ENCODE measurements at regions not wholly inside any gene's neighbourhood (a gene's known extent, or its start where the extent isn't known, plus 50 kb on each side); places are given as distances from the start of the nearest gene placed in this dataset.
"Not testable (repeated sequence)": the region's sequence is repeated elsewhere in the genome, so short reads cannot be mapped to it uniquely, and the experiment has no call there.

DNA sequence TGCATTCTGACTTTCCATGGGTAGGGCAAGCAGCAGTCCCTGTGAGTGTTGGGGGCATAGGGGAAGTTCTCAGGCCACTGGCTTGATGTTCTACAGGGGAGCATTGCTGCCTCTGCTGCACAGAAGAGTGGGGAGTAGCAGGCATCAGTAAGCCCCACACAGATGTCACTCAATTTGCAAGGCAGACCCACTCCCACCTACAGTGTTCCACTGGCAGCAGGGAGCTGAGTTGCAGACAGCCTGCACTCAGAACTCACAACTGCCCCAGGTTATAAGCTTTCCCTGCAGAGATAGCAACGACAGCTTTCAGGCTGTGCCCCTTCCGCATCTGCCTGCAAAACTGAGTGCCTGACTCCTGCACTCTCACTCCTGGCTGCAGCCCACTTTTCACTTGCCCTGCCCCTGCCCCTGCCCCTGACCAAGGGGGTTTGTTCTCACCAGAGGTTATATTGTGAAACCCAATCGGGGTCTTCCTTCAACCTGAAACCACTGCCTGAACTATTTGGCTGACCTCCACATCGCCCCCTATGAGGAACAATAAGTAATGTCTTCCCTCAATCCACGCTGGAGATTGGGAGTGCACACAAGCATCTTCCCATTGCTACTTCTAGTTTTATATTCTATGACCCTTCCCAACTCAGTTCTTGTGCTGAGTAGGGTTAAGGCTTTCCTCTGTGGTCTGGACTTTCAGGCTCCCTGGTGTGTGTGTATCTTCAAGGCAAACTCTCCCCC, 227.4 kb upstream of the CXorf51B start:
- Mint-ChIP-seq H3K27ac (no peak overlapping the region), H3K4me3 (no peak overlapping the region), H3K36me3 (no peaks in the 10 kb centered on the region), H3K4me1 (ENCODE audit: unreplicated experiment) (no peaks in the 10 kb centered on the region), H3K9me3 (no peaks in the 10 kb centered on the region), H3K27me3 (no peaks in the 10 kb centered on the region)
- DNase-seq (ENCODE audit: extremely low spot score, unreplicated experiment): no peak
- TF ChIP-seq, protein P1, sequence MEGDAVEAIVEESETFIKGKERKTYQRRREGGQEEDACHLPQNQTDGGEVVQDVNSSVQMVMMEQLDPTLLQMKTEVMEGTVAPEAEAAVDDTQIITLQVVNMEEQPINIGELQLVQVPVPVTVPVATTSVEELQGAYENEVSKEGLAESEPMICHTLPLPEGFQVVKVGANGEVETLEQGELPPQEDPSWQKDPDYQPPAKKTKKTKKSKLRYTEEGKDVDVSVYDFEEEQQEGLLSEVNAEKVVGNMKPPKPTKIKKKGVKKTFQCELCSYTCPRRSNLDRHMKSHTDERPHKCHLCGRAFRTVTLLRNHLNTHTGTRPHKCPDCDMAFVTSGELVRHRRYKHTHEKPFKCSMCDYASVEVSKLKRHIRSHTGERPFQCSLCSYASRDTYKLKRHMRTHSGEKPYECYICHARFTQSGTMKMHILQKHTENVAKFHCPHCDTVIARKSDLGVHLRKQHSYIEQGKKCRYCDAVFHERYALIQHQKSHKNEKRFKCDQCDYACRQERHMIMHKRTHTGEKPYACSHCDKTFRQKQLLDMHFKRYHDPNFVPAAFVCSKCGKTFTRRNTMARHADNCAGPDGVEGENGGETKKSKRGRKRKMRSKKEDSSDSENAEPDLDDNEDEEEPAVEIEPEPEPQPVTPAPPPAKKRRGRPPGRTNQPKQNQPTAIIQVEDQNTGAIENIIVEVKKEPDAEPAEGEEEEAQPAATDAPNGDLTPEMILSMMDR (conservative IDR thresholded peaks at IDR 0.05): no peak

DNA sequence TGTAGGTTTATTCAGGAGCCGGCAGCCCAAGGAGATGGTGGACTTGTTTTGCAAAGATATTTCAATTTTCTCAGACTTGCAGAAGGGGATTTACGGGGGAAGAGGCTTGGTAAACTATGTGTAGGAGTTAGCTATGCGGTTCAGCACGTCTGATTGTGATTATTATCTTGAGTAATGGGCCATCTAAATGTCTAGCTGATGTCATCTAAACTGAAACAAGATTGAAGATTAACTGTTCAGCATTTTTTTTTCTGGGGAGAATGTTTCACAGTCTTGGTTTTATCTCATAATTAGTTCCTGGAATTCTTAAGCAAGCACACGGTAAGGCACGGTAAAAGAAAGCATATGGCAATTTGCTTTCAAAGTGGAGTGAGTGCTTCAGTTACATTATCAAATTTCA, 207.3 kb upstream of the CXorf51B start:
- DNase-seq (ENCODE audit: extremely low spot score, unreplicated experiment): no peak
- no peaks in the 10 kb centered on the region for H3K4me1 Mint-ChIP-seq (ENCODE audit: unreplicated experiment)
- no peak overlapping the region for H3K27ac Mint-ChIP-seq
- H3K27me3 Mint-ChIP-seq: no peaks in the 10 kb centered on the region
- H3K4me3 Mint-ChIP-seq: peak overlapping the region; percentile 5
- TF ChIP-seq, protein P1 (conservative IDR thresholded peaks at IDR 0.05): no peak
- H3K9me3 Mint-ChIP-seq: peaks cover 6% of the 10 kb centered on the region
- H3K36me3 Mint-ChIP-seq: no peaks in the 10 kb centered on the region

DNA sequence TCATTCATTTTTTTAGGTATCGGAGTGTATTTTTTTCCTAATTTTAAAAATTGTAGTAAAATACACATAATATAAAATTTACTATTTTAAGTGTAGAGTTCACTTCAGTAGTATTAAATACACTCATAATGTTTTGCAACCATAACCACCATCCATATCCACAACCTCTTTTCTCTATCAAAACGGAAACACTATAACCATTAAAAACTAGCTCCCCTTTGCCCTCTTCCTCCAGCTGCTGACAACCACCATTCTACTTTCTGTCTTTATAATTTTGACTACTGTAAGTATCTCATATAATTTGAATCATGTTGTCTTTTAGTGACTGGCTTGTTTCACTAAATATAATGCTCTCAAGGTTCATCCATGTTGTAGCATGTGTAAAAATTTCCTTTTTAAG, 205.4 kb upstream of the CXorf51B start:
- no peaks in the 10 kb centered on the region for H3K36me3 Mint-ChIP-seq
- H3K4me3 Mint-ChIP-seq: no peak overlapping the region
- peaks cover 2% of the 10 kb centered on the region for H3K9me3 Mint-ChIP-seq
- DNase-seq (ENCODE audit: extremely low spot score, unreplicated experiment): no peak
- H3K27ac Mint-ChIP-seq: no peak overlapping the region
- no peaks in the 10 kb centered on the region for H3K27me3 Mint-ChIP-seq
- no peaks in the 10 kb centered on the region for H3K4me1 Mint-ChIP-seq (ENCODE audit: unreplicated experiment)
- TF ChIP-seq, protein P1 (conservative IDR thresholded peaks at IDR 0.05): no peak

DNA sequence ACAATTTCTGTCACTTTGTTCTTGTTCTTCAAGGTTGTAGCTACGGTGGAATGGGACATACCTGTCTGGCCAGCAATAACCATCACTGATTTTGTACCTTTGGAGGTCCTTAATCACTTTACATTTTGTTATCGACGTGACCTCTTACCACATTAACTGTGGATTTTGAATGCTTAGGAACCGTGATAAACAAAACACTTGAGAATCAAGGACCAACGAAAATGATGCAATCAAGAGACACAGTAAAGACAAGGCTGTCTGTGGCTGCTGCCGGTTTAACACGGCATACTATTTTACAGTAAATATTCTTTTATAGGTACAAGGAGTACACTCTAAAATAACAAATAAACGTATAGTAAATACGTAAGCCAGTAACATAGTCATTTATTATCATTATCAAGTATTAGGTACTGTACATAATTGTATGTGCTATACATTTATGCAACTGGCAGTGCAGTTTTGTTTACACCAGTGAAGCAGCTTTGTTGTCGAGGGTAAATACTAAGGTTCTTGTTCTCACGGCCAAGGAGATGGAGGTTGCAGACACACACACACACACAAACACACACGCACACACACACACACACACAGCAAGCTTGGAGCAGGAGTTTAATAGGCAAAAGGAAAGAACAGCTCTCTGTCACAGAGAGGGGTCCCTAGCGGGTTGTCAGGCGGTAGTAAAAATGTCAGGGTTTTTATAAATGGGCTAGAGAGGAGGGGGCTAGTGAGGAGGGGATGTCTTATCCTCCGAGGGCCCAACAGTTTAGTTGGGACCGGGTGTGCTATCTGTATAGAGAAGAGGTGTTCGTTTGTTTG, 194.7 kb upstream of the CXorf51B start:
- Mint-ChIP-seq H3K27ac (peak overlapping the region; percentile 29), H3K27me3 (no peaks in the 10 kb centered on the region), H3K9me3 (no peaks in the 10 kb centered on the region), H3K4me3 (no peak overlapping the region), H3K36me3 (no peaks in the 10 kb centered on the region), H3K4me1 (ENCODE audit: unreplicated experiment) (peaks cover 10% of the 10 kb centered on the region)
- TF ChIP-seq, protein P1 (conservative IDR thresholded peaks at IDR 0.05): no peak
- DNase-seq (ENCODE audit: extremely low spot score, unreplicated experiment): no peak

DNA sequence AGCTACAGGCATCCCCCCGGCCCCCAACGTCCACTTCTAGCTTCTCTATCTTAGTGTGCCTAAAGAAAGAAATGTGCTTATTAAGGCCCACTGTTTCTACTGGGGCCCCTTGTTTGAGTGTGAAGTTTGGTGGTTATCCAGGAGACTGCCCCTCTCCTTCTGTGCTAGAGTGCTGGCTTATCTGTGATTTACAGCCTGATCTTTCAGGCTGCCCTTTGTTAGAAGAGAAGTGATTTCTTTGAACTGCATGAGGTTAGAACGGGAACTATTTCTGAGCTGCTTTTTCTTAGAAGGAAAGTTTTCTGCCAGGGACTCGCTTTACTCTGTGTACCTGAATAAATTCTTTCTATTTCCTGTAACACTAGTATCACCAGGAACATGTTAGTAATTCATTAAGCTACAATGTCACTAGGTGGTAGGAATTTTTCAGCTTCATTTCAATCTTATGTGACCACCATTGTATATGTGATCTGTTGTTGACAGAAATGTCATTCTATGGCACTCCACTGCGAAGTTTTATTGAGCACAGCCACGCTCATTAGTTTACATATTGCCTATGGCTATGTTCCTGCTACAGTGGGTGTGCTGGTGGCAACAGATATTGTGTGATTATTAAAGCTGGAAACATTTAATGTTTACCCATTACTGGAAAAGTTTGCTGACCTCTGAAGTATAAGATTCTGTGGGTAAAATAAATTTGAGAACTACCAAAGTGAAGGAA, 193.8 kb upstream of the CXorf51B start:
- Mint-ChIP-seq H3K27ac (peak overlapping the region; percentile 67), H3K4me1 (ENCODE audit: unreplicated experiment) (peaks cover 10% of the 10 kb centered on the region), H3K27me3 (no peaks in the 10 kb centered on the region), H3K4me3 (peak overlapping the region; percentile 51), H3K9me3 (no peaks in the 10 kb centered on the region), H3K36me3 (no peaks in the 10 kb centered on the region)
- TF ChIP-seq, protein P1 (conservative IDR thresholded peaks at IDR 0.05): no peak
- DNase-seq (ENCODE audit: extremely low spot score, unreplicated experiment): no peak

DNA sequence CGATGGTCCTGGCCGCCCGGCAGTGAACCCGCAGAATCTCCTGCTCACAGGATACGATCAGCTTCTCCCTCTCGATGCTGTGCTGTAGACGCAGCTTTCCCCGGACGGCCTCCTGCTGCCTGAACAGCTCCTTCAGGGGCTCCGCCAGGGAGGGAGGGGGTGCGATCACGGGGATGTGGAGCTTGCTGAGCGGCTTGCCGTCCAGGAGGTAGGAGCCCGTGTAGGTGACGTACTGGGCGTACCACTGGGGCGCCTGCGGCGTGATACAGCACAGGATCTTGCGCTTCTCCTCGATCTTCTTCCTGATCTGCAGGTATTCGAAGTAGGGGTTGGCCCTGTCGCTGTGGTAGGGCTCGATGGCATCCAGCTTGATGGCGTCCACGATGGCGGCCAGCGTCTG, 189.6 kb upstream of the CXorf51B start:
- not testable (repeated sequence) for DNase-seq (ENCODE audit: extremely low spot score, unreplicated experiment); H3K4me3 Mint-ChIP-seq; H3K36me3 Mint-ChIP-seq; H3K27ac Mint-ChIP-seq; H3K27me3 Mint-ChIP-seq; H3K4me1 Mint-ChIP-seq (ENCODE audit: unreplicated experiment); H3K9me3 Mint-ChIP-seq

All from type B pancreatic cell (in vitro differentiated cells).